Fibroblast of lung (primary cell): ENCODE measurements at regions not wholly inside any gene's neighbourhood (a gene's known extent, or its start where the extent isn't known, plus 50 kb on each side); places are given as distances from the start of the nearest gene placed in this dataset.

Experiments
- EZH2 ChIP-seq: IDR thresholded peaks from 2 replicates; pipeline ENCODE4 v1.5.1; 2012; ENCODE audit warnings: low read length, control low read depth, mild to moderate bottlenecking; ENCODE audit errors: missing control alignments
- TF ChIP-seq, protein P1 (sequence below), 2 donors: IDR thresholded peaks in 1 of 2; conservative IDR thresholded peaks in 1 of 2; 1 replicate in 1 of 2; 2 replicates in 1 of 2; pipeline ENCODE4 v1.5.1; 2011 to 2012; ENCODE audit warnings: low read length in 2 of 2, control low read depth in 1 of 2, inconsistent platforms in 1 of 2, low read depth in 1 of 2, mild to moderate bottlenecking in 1 of 2

GRCh38 chr2:17070711-17071110, 405.1 kb upstream of the CYRIA start:
- TF ChIP-seq, protein P1, sequence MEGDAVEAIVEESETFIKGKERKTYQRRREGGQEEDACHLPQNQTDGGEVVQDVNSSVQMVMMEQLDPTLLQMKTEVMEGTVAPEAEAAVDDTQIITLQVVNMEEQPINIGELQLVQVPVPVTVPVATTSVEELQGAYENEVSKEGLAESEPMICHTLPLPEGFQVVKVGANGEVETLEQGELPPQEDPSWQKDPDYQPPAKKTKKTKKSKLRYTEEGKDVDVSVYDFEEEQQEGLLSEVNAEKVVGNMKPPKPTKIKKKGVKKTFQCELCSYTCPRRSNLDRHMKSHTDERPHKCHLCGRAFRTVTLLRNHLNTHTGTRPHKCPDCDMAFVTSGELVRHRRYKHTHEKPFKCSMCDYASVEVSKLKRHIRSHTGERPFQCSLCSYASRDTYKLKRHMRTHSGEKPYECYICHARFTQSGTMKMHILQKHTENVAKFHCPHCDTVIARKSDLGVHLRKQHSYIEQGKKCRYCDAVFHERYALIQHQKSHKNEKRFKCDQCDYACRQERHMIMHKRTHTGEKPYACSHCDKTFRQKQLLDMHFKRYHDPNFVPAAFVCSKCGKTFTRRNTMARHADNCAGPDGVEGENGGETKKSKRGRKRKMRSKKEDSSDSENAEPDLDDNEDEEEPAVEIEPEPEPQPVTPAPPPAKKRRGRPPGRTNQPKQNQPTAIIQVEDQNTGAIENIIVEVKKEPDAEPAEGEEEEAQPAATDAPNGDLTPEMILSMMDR (conservative IDR thresholded peaks at IDR 0.05 in 1 of 2, IDR thresholded peaks at IDR 0.05 in 1 of 2; ENCODE audit: low read depth in 1 of 2, low read length in 2 of 2) = no peak
- TF ChIP-seq EZH2 = no peak
